Dendritic cell treated with granulocyte-macrophage colony-stimulating factor and Interleukin-4, amounts not matched to agents 40 ng/mL and 50 ng/mL, for 4 days (primary cell): ENCODE measurements at regions not wholly inside any gene's neighbourhood (a gene's known extent, or its start where the extent isn't known, plus 50 kb on each side); places are given as distances from the start of the nearest gene placed in this dataset.

ENCODE experiments used
- H3K27ac Mint-ChIP-seq: one replicate; pipeline ENCODE4 v1.8.0; 2022; ENCODE audit warnings: mild to moderate bottlenecking, mixed read lengths
- H3K27me3 Mint-ChIP-seq: one replicate; pipeline ENCODE4 v1.8.0; 2022; ENCODE audit warnings: mild to moderate bottlenecking, mixed read lengths
- H3K36me3 Mint-ChIP-seq: one replicate; pipeline ENCODE4 v1.8.0; 2022; ENCODE audit warnings: low read depth, mixed read lengths
- H3K4me1 Mint-ChIP-seq: one replicate; pipeline ENCODE4 v1.8.0; 2022; ENCODE audit warnings: low read depth, mixed read lengths
- H3K4me3 Mint-ChIP-seq: one replicate; pipeline ENCODE4 v1.8.0; 2022; ENCODE audit warnings: mild to moderate bottlenecking, moderate library complexity, mixed read lengths
- H3K9me3 Mint-ChIP-seq: one replicate; pipeline ENCODE4 v1.8.0; 2022; ENCODE audit warnings: mixed read lengths
- intact Hi-C: fragments of 100-400 bp; cut with micrococcal nuclease; formaldehyde crosslinking; loops from one replicate; pipeline ENCODE4 v1.15.0; 2022

GRCh38 chr6:104227508-104227907, 632.2 kb downstream of the HACE1 start:
- Mint-ChIP-seq H3K4me1 (no peaks in the 10 kb centered on the region), H3K27me3 (no peaks in the 10 kb centered on the region), H3K4me3 (no peak overlapping the region), H3K9me3 (no peaks in the 10 kb centered on the region), H3K36me3 (no peaks in the 10 kb centered on the region), H3K27ac (no peak overlapping the region)
- intact Hi-C loops: no loop called here

- Mint-ChIP-seq H3K4me1 (no peaks in the 10 kb centered on the region), H3K36me3 (no peaks in the 10 kb centered on the region), H3K27ac (no peak overlapping the region), H3K27me3 (no peaks in the 10 kb centered on the region), H3K4me3 (no peak overlapping the region), H3K9me3 (no peaks in the 10 kb centered on the region)
- intact Hi-C loops: no loop called here
Observed at GRCh38 chr6:104226790-104227446, 632.8 kb downstream of the HACE1 start.

- H3K36me3 Mint-ChIP-seq: no peaks in the 10 kb centered on the region
- no peak overlapping the region for H3K27ac Mint-ChIP-seq
- no peak overlapping the region for H3K4me3 Mint-ChIP-seq
- H3K9me3 Mint-ChIP-seq: no peaks in the 10 kb centered on the region
- intact Hi-C loops: no loop called here
- no peaks in the 10 kb centered on the region for H3K4me1 Mint-ChIP-seq
- no peaks in the 10 kb centered on the region for H3K27me3 Mint-ChIP-seq
Observed at GRCh38 chr6:104218116-104218515, 641.6 kb downstream of the HACE1 start.

- intact Hi-C loops: no loop called here
- Mint-ChIP-seq H3K4me1 (no peaks in the 10 kb centered on the region), H3K36me3 (no peaks in the 10 kb centered on the region), H3K4me3 (no peak overlapping the region), H3K9me3 (no peaks in the 10 kb centered on the region), H3K27ac (no peak overlapping the region), H3K27me3 (no peaks in the 10 kb centered on the region)
Observed at GRCh38 chr6:104214901-104215300, 644.8 kb downstream of the HACE1 start.

- Mint-ChIP-seq H3K36me3 (no peaks in the 10 kb centered on the region), H3K4me1 (no peaks in the 10 kb centered on the region), H3K27ac (no peak overlapping the region), H3K9me3 (no peaks in the 10 kb centered on the region), H3K27me3 (no peaks in the 10 kb centered on the region), H3K4me3 (no peak overlapping the region)
- intact Hi-C loops: no loop called here
Observed at GRCh38 chr6:104212977-104213668, 646.6 kb downstream of the HACE1 start.

GRCh38 chr6:104207635-104208034, 652.1 kb downstream of the HACE1 start:
- Mint-ChIP-seq H3K4me3 (no peak overlapping the region), H3K9me3 (no peaks in the 10 kb centered on the region), H3K27ac (no peak overlapping the region), H3K4me1 (no peaks in the 10 kb centered on the region), H3K36me3 (no peaks in the 10 kb centered on the region), H3K27me3 (no peaks in the 10 kb centered on the region)
- intact Hi-C loops: no loop called here

- intact Hi-C loops: no loop called here
- Mint-ChIP-seq H3K27ac (no peak overlapping the region), H3K9me3 (peaks cover 22% of the 10 kb centered on the region), H3K27me3 (no peaks in the 10 kb centered on the region), H3K4me1 (no peaks in the 10 kb centered on the region), H3K4me3 (no peak overlapping the region), H3K36me3 (no peaks in the 10 kb centered on the region)
Observed at GRCh38 chr6:104201557-104201956, 658.2 kb downstream of the HACE1 start.

- H3K27ac Mint-ChIP-seq: no peak overlapping the region
- no peaks in the 10 kb centered on the region for H3K36me3 Mint-ChIP-seq
- H3K4me1 Mint-ChIP-seq: no peaks in the 10 kb centered on the region
- H3K9me3 Mint-ChIP-seq: peaks cover 34% of the 10 kb centered on the region
- H3K27me3 Mint-ChIP-seq: no peaks in the 10 kb centered on the region
- H3K4me3 Mint-ChIP-seq: no peak overlapping the region
- intact Hi-C loops: no loop called here
Observed at GRCh38 chr6:104187616-104188015, 672.1 kb downstream of the HACE1 start.

- Mint-ChIP-seq H3K27me3 (no peaks in the 10 kb centered on the region), H3K4me1 (no peaks in the 10 kb centered on the region), H3K27ac (no peak overlapping the region), H3K9me3 (peaks cover 26% of the 10 kb centered on the region), H3K4me3 (no peak overlapping the region), H3K36me3 (no peaks in the 10 kb centered on the region)
- intact Hi-C loops: no loop called here
Observed at GRCh38 chr6:104186831-104187230, 672.9 kb downstream of the HACE1 start.

GRCh38 chr6:104183816-104184435, 675.8 kb downstream of the HACE1 start:
- H3K4me1 Mint-ChIP-seq: no peaks in the 10 kb centered on the region
- H3K27ac Mint-ChIP-seq: no peak overlapping the region
- intact Hi-C loops: no loop called here
- no peaks in the 10 kb centered on the region for H3K27me3 Mint-ChIP-seq
- no peak overlapping the region for H3K4me3 Mint-ChIP-seq
- peaks cover 10% of the 10 kb centered on the region for H3K9me3 Mint-ChIP-seq
- no peaks in the 10 kb centered on the region for H3K36me3 Mint-ChIP-seq

GRCh38 chr6:104182811-104183210, 676.9 kb downstream of the HACE1 start:
- H3K4me1 Mint-ChIP-seq: no peaks in the 10 kb centered on the region

GRCh38 chr6:104173668-104174067, 686.1 kb downstream of the HACE1 start:
- intact Hi-C loops: no loop called here
- H3K9me3 Mint-ChIP-seq: peaks cover 5% of the 10 kb centered on the region
- no peaks in the 10 kb centered on the region for H3K4me1 Mint-ChIP-seq
- no peaks in the 10 kb centered on the region for H3K27me3 Mint-ChIP-seq
- no peak overlapping the region for H3K27ac Mint-ChIP-seq
- H3K4me3 Mint-ChIP-seq: no peak overlapping the region
- H3K36me3 Mint-ChIP-seq: no peaks in the 10 kb centered on the region

More at GRCh38 chr6:104182811-104183210, 676.9 kb downstream of the HACE1 start:
- no peaks in the 10 kb centered on the region for H3K27me3 Mint-ChIP-seq
- H3K36me3 Mint-ChIP-seq: no peaks in the 10 kb centered on the region
- no peaks in the 10 kb centered on the region for H3K9me3 Mint-ChIP-seq
- no peak overlapping the region for H3K4me3 Mint-ChIP-seq
- H3K27ac Mint-ChIP-seq: no peak overlapping the region
- intact Hi-C loops: no loop called here

- Mint-ChIP-seq H3K9me3 (peaks cover 19% of the 10 kb centered on the region), H3K4me1 (no peaks in the 10 kb centered on the region), H3K4me3 (no peak overlapping the region), H3K27ac (no peak overlapping the region), H3K36me3 (no peaks in the 10 kb centered on the region), H3K27me3 (no peaks in the 10 kb centered on the region)
- intact Hi-C loops: no loop called here
Observed at GRCh38 chr6:104170401-104170800, 689.3 kb downstream of the HACE1 start.

- Mint-ChIP-seq H3K27me3 (no peaks in the 10 kb centered on the region), H3K27ac (no peak overlapping the region), H3K36me3 (no peaks in the 10 kb centered on the region), H3K4me3 (no peak overlapping the region), H3K4me1 (no peaks in the 10 kb centered on the region), H3K9me3 (peaks cover 48% of the 10 kb centered on the region)
- intact Hi-C loops: no loop called here
Observed at GRCh38 chr6:104166055-104166668, 693.6 kb downstream of the HACE1 start.
